Adrenal gland (tissue), 9 donors: ENCODE measurements at regions not wholly inside any gene's neighbourhood (a gene's known extent, or its start where the extent isn't known, plus 50 kb on each side); places are given as distances from the start of the nearest gene placed in this dataset.

Experiments
- DNase-seq, 7 donors: peaks; one replicate each; pipeline ENCODE4 v3.0.0-alpha.2; 2019 to 2020
- H3K27ac ChIP-seq, 5 donors: fragments of 200-600 bp; sonication (generic) in 4 of 5; 1 replicate in 3 of 5; 2 replicates in 2 of 5; pipeline versions ENCODE4 v1.5.1 to v1.8.0; 2016 to 2020; ENCODE audit warnings: mild to moderate bottlenecking in 1 of 5
- H3K27me3 ChIP-seq: fragments of 200-600 bp; 2 replicates; pipeline ENCODE4 v1.8.0; 2021
- H3K36me3 ChIP-seq, 2 donors: fragments of 200-600 bp; replicated peaks in 1 of 2; 1 replicate in 1 of 2; 2 replicates in 1 of 2; pipeline versions ENCODE4 v1.5.1 to v1.8.0; 2018 to 2022
- H3K4me1 ChIP-seq, 2 donors: fragments of 200-600 bp; replicated peaks in 1 of 2; 1 replicate in 1 of 2; 2 replicates in 1 of 2; pipeline versions ENCODE4 v1.5.1 to v1.8.0; 2018 to 2021
- H3K4me3 ChIP-seq, 4 donors: fragments of 200-600 bp; sonication (generic) in 3 of 4; one replicate each; pipeline ENCODE4 v1.5.1; 2016 to 2018
- H3K9me3 ChIP-seq, 3 donors: fragments of 200-600 bp; sonication (generic) in 1 of 3; replicated peaks in 1 of 3; 1 replicate in 2 of 3; 2 replicates in 1 of 3; pipeline versions ENCODE4 v1.5.1 to v1.8.0; 2016 to 2021
- CTCF ChIP-seq, 6 experiments: fragments of 450-650 bp in 4 of 6; fragments of 200-600 bp in 2 of 6; sonication (generic) in 1 of 6; IDR thresholded peaks; 1 replicate in 5 of 6; 2 replicates in 1 of 6; pipeline versions ENCODE4 v1.5.1 to v1.8.0; 2016 to 2021; ENCODE audit warnings: antibody characterized with exemption in 6 of 6, mild to moderate bottlenecking in 2 of 6, moderate library complexity in 1 of 6
- POLR2A ChIP-seq, 2 donors: fragments of 450-650 bp; IDR thresholded peaks; one replicate each; pipeline ENCODE4 v1.6.1; 2017; ENCODE audit warnings: antibody characterized with exemption in 2 of 2, mild to moderate bottlenecking in 2 of 2, moderate library complexity in 1 of 2
- WGBS, 4 donors: extraction: QIAGEN DNeasy Blood & Tissue Kit in 2 of 4; methylation state at CpG; one replicate each; pipeline versions ENCODE4 v1.1.5 to v1.1.7; 2013 to 2017; 5-methylcytosine and 5-hydroxymethylcytosine counted together
- intact Hi-C, 2 donors: fragments of 100-400 bp; cut with DNase I; formaldehyde crosslinking; loops; one replicate each; pipeline versions ENCODE4 v1.14.1 to v1.15.0; 2022 to 2023
- donor health status: healthy with polysubstance abuse.
- donor health status: Bipolar disorder and iron deficiency.
- donor health status: DM: yes; HTN: yes; CAD: no.
- donor health status: DM: no; HTN: no; CAD: no.
- donor health status: DM: no; HTN: no; CAD: no.

GRCh38 chr14:98242903-98243302 lies 1029.1 kb downstream of the BCL11B start:
- WGBS, 4 donors: 65 to 73% (median 67%) methylated on average over 6 of the region's 6 CpGs
- no peaks in the 10 kb centered on the region for H3K9me3 ChIP-seq
- no peak overlapping the region for H3K4me3 ChIP-seq
- intact Hi-C loops: no loop called here
- H3K36me3 ChIP-seq: no peaks in the 10 kb centered on the region
- H3K4me1 ChIP-seq: no peaks in the 10 kb centered on the region
- H3K27ac ChIP-seq: no peak overlapping the region
- TF ChIP-seq CTCF (IDR thresholded peaks at IDR 0.05) (no peak), POLR2A (IDR thresholded peaks at IDR 0.05) (no peak)
- no peak for DNase-seq
- H3K27me3 ChIP-seq: no peaks in the 10 kb centered on the region

- intact Hi-C loops: no loop called here
- no peaks in the 10 kb centered on the region for H3K27me3 ChIP-seq
- no peaks in the 10 kb centered on the region for H3K9me3 ChIP-seq
- H3K27ac ChIP-seq: no peak overlapping the region
- H3K4me1 ChIP-seq: no peaks in the 10 kb centered on the region
- 54 to 77% (median 68%) methylated on average over 4 of the region's 4 CpGs for WGBS, 4 donors
- no peak overlapping the region for H3K4me3 ChIP-seq
- no peak for DNase-seq
- no peak for TF ChIP-seq CTCF (IDR thresholded peaks at IDR 0.05)
- no peak for TF ChIP-seq POLR2A (IDR thresholded peaks at IDR 0.05)
- no peaks in the 10 kb centered on the region for H3K36me3 ChIP-seq
These were observed 1028.7 kb downstream of the BCL11B start for GRCh38 chr14:98243332-98243731.

- WGBS, 4 donors: 72 to 76% (median 72%) methylated on average over 12 of the region's 12 CpGs
- intact Hi-C loops: no loop called here
These were observed 1027.6 kb downstream of the BCL11B start for GRCh38 chr14:98244162-98244948.

DNA sequence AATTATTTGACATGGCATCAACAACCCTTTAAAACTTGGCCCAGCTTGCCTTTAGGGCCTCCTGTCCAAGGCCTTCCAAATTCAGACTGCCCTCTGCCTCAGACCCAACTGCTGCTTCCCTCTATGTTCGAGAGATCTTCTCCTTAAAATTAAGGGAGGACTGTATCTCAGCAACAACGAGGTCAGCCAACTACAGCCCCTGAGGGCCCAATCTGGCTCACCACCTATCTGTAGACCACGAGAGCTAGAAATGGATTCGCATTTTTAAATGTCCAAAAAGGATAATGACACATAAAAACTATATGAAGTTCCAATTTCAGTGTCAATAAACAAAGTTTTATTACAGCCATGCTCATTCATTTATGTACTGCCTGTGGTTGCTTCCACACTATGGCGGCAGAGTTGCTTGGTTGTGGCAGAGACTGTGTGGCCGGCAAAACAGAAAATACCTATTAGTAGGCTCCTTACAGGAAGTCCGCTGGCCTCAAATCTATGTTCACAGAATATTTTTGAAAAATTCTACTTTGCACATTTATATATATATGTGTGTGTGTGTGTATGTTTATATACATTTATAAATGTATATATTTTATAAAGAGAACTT lies 1026.9 kb downstream of the BCL11B start:
- TF ChIP-seq CTCF (IDR thresholded peaks at IDR 0.05) (no peak), POLR2A (IDR thresholded peaks at IDR 0.05) (no peak)
- Histone ChIP-seq H3K27ac (no peak overlapping the region), H3K36me3 (no peaks in the 10 kb centered on the region), H3K27me3 (no peaks in the 10 kb centered on the region), H3K4me3 (no peak overlapping the region), H3K4me1 (no peaks in the 10 kb centered on the region), H3K9me3 (no peaks in the 10 kb centered on the region)
- 78 to 82% (median 79%) methylated on average over 7 of the region's 7 CpGs for WGBS, 4 donors
- no peak for DNase-seq
- intact Hi-C loops: no loop called here

More at GRCh38 chr14:98244162-98244948, 1027.6 kb downstream of the BCL11B start:
- no peaks in the 10 kb centered on the region for H3K9me3 ChIP-seq
- no peak overlapping the region for H3K4me3 ChIP-seq
- no peak for DNase-seq
- H3K27ac ChIP-seq: no peak overlapping the region
- no peaks in the 10 kb centered on the region for H3K4me1 ChIP-seq
- TF ChIP-seq CTCF (IDR thresholded peaks at IDR 0.05): no peak
- no peak for TF ChIP-seq POLR2A (IDR thresholded peaks at IDR 0.05)
- no peaks in the 10 kb centered on the region for H3K27me3 ChIP-seq
- H3K36me3 ChIP-seq: no peaks in the 10 kb centered on the region
